ENCODE measurements at regions not wholly inside any gene's neighbourhood (a gene's known extent, or its start where the extent isn't known, plus 50 kb on each side); places are given as distances from the start of the nearest gene placed in this dataset.

DNA sequence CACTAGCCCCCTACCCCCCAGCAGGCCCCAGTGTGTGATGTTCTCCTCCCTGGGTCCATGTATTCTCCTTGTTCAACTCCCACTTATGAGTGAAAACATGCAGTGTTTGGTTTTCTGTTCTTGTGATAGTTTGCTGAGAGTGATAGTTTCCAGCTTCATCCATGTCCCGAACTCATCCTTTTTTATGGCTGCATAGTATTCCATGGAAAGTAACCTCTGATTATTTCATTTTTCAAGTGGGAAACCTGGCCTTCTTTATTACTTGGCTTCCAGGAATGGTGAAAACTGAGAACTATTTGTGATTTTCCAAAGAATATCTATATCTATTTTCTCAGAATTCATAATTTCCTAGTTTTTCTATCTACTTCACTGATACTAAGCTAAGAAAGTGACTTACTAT lies 235.0 kb downstream of the MTERF1 start:
- TF ChIP-seq CTCF (IDR thresholded peaks at IDR 0.05) (no peak), POLR2A (IDR thresholded peaks at IDR 0.05) (no peak)
